HepG2 (cell line): ENCODE measurements at regions not wholly inside any gene's neighbourhood (a gene's known extent, or its start where the extent isn't known, plus 50 kb on each side); places are given as distances from the start of the nearest gene placed in this dataset.

Experiments
- ATAC-seq: fragments of 200-7000 bp; cut with Tn5 transposase; 3 replicates; pipeline ENCODE4 v1.9.1; 2020; ENCODE audit warnings: mild to moderate bottlenecking, moderate library complexity
- BruUV-seq: library from RNA; stranded (reverse); fragments of 400-500 nt; replicated peaks from 2 replicates; lab custom pipeline; 2021; lab: Mats Ljungman, UMichigan
- CTCF ChIA-PET: fragments of 300-600 bp; formaldehyde crosslinking; extraction: SDS; loops from one replicate; lab custom pipeline; 2021; ENCODE audit warnings: low total read pairs, inconsistent platforms, low intra/inter-chr PET ratio; lab: Yijun Ruan, JAX
- POLR2A ChIA-PET: fragments of 350-600 bp; sonication (Branson Sonifier 250); formaldehyde crosslinking; loops from one replicate; lab custom pipeline; 2020; ENCODE audit warnings: antibody characterized with exemption, inconsistent platforms; lab: Yijun Ruan, JAX
- DNase-seq: peaks from one replicate; pipeline ENCODE4 v3.0.0-alpha.2; 2015; ENCODE audit warnings: low spot score
- FAIRE-seq: peaks from 3 replicates; lab custom pipeline; 2011; peaks lifted over from hg19 to GRCh38; lab: Jason Lieb, UNC
- H2AFZ ChIP-seq: one replicate; pipeline ENCODE4 v1.6.1; 2011; ENCODE audit warnings: low read length, inconsistent platforms
- H3K27ac ChIP-seq: fragments of 300-600 bp; 3 replicates; pipeline ENCODE4 v1.8.0; 2011; ENCODE audit warnings: mixed run types, mild to moderate bottlenecking, mixed read lengths, low read length, inconsistent platforms; ENCODE audit not compliant: insufficient read depth; ENCODE audit errors: extremely low read length
- H3K27me3 ChIP-seq, 2 experiments: fragments of 200-600 bp in 1 of 2; 2 replicates in 1 of 2; 3 replicates in 1 of 2; pipeline versions ENCODE4 v1.6.0 to v1.8.0; 2011; ENCODE audit warnings: low read length in 2 of 2, mild to moderate bottlenecking in 2 of 2, moderate library complexity in 2 of 2, inconsistent platforms in 1 of 2; ENCODE audit not compliant: insufficient read depth in 2 of 2, control insufficient read depth in 1 of 2
- H3K36me3 ChIP-seq, 2 experiments: fragments of 200-600 bp in 1 of 2; replicated peaks in 1 of 2; 2 replicates in 1 of 2; 3 replicates in 1 of 2; pipeline versions ENCODE4 v1.5.1 to v1.8.0; 2011; ENCODE audit warnings: low read length in 2 of 2, inconsistent platforms in 1 of 2; ENCODE audit not compliant: insufficient read depth in 2 of 2, control insufficient read depth in 1 of 2
- H3K4me1 ChIP-seq: 2 replicates; pipeline ENCODE4 v1.5.1; 2012; ENCODE audit warnings: low read length, inconsistent platforms; ENCODE audit not compliant: insufficient read depth
- H3K4me2 ChIP-seq: 2 replicates; pipeline ENCODE4 v1.6.0; 2011; ENCODE audit warnings: low read depth, low read length, inconsistent platforms
- H3K4me3 ChIP-seq, 3 experiments: fragments of 200-600 bp in 1 of 3; sonication (generic), shearing (Covaris generic) in 1 of 3; replicated peaks in 1 of 3; 2 replicates each; pipeline ENCODE4 v1.5.1; 2011 to 2016; ENCODE audit warnings: low read length in 3 of 3, inconsistent platforms in 2 of 3, low read depth in 2 of 3, mild to moderate bottlenecking in 2 of 3, control low read depth in 1 of 3, mixed read lengths in 1 of 3; ENCODE audit not compliant: insufficient read depth in 1 of 3
- H3K79me2 ChIP-seq: one replicate; pipeline ENCODE4 v1.6.1; 2011; ENCODE audit warnings: low read length, inconsistent platforms; ENCODE audit not compliant: insufficient read depth
- H3K9ac ChIP-seq: 2 replicates; pipeline ENCODE4 v1.6.0; 2011; ENCODE audit warnings: mild to moderate bottlenecking, low read depth, low read length, inconsistent platforms; ENCODE audit not compliant: insufficient read depth
- H3K9me3 ChIP-seq: 2 replicates; pipeline ENCODE4 v1.5.1; 2012; ENCODE audit warnings: mild to moderate bottlenecking, low read length
- H4K20me1 ChIP-seq: 2 replicates; pipeline ENCODE4 v1.6.0; 2011; ENCODE audit warnings: inconsistent platforms, mild to moderate bottlenecking, low read length, moderate library complexity; ENCODE audit not compliant: insufficient read depth
- BORCS8-MEF2B ChIP-seq: sonication (generic); formaldehyde crosslinking; IDR thresholded peaks from 2 replicates; pipeline ENCODE4 v1.8.0; 2022; ENCODE audit warnings: mild to moderate bottlenecking, missing genetic modification reagents
- EED ChIP-seq: sonication (generic); formaldehyde crosslinking; IDR thresholded peaks from 2 replicates; pipeline ENCODE4 v1.5.0; 2020; ENCODE audit warnings: mild to moderate bottlenecking, missing genetic modification reagents
- KLF16 ChIP-seq, 2 experiments: sonication (generic) in 1 of 2; formaldehyde crosslinking in 1 of 2; IDR thresholded peaks; 2 replicates each; pipeline versions ENCODE4 v1.6.1 to v1.8.0; 2016 to 2023; ENCODE audit warnings: missing genetic modification reagents in 2 of 2, missing compliant biosample characterization in 1 of 2
- MYC ChIP-seq: sonication (generic); formaldehyde crosslinking; IDR thresholded peaks from 2 replicates; pipeline ENCODE4 v1.9.0; 2021; ENCODE audit warnings: missing genetic modification reagents, borderline replicate concordance
- PHB2 ChIP-seq: fragments of 450-650 bp; IDR thresholded peaks from 2 replicates; pipeline ENCODE4 v1.6.1; 2018; ENCODE audit not compliant: partially characterized antibody
- RAD21 ChIP-seq: fragments of 450-650 bp; formaldehyde crosslinking; IDR thresholded peaks from 2 replicates; pipeline ENCODE4 v1.5.0; 2020; ENCODE audit warnings: mild to moderate bottlenecking
- SATB2 ChIP-seq: sonication (generic); formaldehyde crosslinking; IDR thresholded peaks from 2 replicates; pipeline ENCODE4 v1.5.0; 2020; ENCODE audit warnings: missing genetic modification reagents
- SNRNP70 ChIP-seq: fragments of 200-400 bp; formaldehyde crosslinking; IDR thresholded peaks from 2 replicates; pipeline ENCODE4 v1.6.1; 2017; ENCODE audit warnings: mild to moderate bottlenecking, low read depth, low read length, moderate library complexity
- SUZ12 ChIP-seq: fragments of 150-350 bp; IDR thresholded peaks from 2 replicates; pipeline ENCODE4 v1.6.1; 2014; ENCODE audit warnings: low read depth, low read length
- SYNCRIP ChIP-seq: fragments of 200-400 bp; formaldehyde crosslinking; IDR thresholded peaks from 2 replicates; pipeline ENCODE4 v1.6.1; 2018; ENCODE audit warnings: mild to moderate bottlenecking, low read depth, low read length; ENCODE audit not compliant: insufficient read depth
- TEAD3 ChIP-seq: optimal IDR thresholded peaks from 2 replicates; pipeline ENCODE3; 2016; ENCODE audit warnings: borderline replicate concordance
- ZBTB3 ChIP-seq: sonication (generic); formaldehyde crosslinking; IDR thresholded peaks from 2 replicates; pipeline ENCODE4 v1.4.0; 2020; ENCODE audit warnings: low read depth, mild to moderate bottlenecking, moderate library complexity, missing genetic modification reagents, borderline replicate concordance
- ZKSCAN8 ChIP-seq: IDR thresholded peaks from 2 replicates; pipeline ENCODE4 v1.6.1; 2016; ENCODE audit warnings: borderline replicate concordance, missing genetic modification reagents, missing compliant biosample characterization
- ZNF546 ChIP-seq: sonication (generic); formaldehyde crosslinking; conservative IDR thresholded peaks from 2 replicates; pipeline ENCODE4 v1.8.1; 2023; ENCODE audit warnings: mild to moderate bottlenecking, missing genetic modification reagents
- ZNF598 ChIP-seq: sonication (generic); formaldehyde crosslinking; IDR thresholded peaks from 2 replicates; pipeline ENCODE4 v1.5.1; 2020; ENCODE audit warnings: mild to moderate bottlenecking, missing genetic modification reagents, borderline replicate concordance
- ZSCAN20 ChIP-seq: sonication (generic); formaldehyde crosslinking; IDR thresholded peaks from 2 replicates; pipeline ENCODE4 v1.4.0; 2020; ENCODE audit warnings: missing genetic modification reagents, mild to moderate bottlenecking, borderline replicate concordance
- WGBS: methylation state at CpG from one replicate; pipeline ENCODE4 v1.1.6; 2017; ENCODE audit warnings: low lambda C conversion rate; 5-methylcytosine and 5-hydroxymethylcytosine counted together
- in situ Hi-C: cut with HindIII; loops from 2 replicates; pipeline ENCODE4 v1.10.0; 2017; ENCODE audit warnings: low pct_unique_long_range_greater_than_20kb; ENCODE audit not compliant: extremely low pct_ligation_motif_present
- intact Hi-C: fragments of 100-400 bp; cut with micrococcal nuclease; formaldehyde crosslinking; loops from one replicate; pipeline ENCODE4 v1.10.0; 2022; ENCODE audit not compliant: unreplicated experiment
- TF ChIP-seq, protein P1 (sequence below): IDR thresholded peaks from 2 replicates; pipeline ENCODE4 v1.6.1; 2012; ENCODE audit warnings: low read depth, low read length, improper control_type of control experiment
- TF ChIP-seq, protein P2 (sequence below): IDR thresholded peaks from 2 replicates; pipeline ENCODE4 v1.6.1; 2016

DNA sequence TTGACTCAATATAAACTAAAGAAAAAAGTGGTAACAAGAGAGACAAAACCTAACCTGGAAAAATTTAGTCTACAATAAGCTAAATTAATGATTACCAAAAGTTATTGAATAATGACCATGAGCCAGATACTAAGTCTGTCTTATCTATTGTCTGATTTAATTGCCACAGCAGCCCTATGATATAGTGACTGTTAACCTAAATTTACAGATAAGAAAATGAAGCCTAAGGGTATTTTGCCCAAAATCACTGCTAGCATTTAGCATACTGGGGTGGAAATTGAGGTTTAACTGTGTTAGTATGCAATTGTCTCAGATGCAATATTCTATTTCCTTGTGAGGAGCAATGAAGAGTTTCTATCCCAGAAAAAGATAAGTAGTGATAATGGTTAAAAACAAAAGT, 361.0 kb upstream of the EYS start:
- TF ChIP-seq RAD21 (CRISPR knock-in tag) (no peak), MYC (no peak), ZNF598 (CRISPR knock-in tag) (no peak), ZSCAN20 (CRISPR knock-in tag) (no peak), SUZ12 (no peak), SNRNP70 (no peak), KLF16 (CRISPR knock-in tag; IDR thresholded peaks at IDR 0.05) (no peak), SATB2 (CRISPR knock-in tag) (no peak)
- TF ChIP-seq, protein P1, sequence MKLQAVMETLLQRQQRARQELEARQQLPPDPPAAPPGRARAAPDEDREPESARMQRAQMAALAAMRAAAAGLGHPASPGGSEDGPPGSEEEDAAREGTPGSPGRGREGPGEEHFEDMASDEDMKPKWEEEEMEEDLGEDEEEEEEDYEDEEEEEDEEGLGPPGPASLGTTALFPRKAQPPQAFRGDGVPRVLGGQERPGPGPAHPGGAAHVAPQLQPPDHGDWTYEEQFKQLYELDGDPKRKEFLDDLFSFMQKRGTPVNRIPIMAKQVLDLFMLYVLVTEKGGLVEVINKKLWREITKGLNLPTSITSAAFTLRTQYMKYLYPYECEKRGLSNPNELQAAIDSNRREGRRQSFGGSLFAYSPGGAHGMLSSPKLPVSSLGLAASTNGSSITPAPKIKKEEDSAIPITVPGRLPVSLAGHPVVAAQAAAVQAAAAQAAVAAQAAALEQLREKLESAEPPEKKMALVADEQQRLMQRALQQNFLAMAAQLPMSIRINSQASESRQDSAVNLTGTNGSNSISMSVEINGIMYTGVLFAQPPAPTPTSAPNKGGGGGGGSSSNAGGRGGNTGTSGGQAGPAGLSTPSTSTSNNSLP = no peak
- TF ChIP-seq, all 625 proteins: peak for 0
- in situ Hi-C loops = no loop called here
- Histone ChIP-seq H3K4me2 (no peak overlapping the region), H4K20me1 (no peaks in the 10 kb centered on the region), H3K4me1 (no peaks in the 10 kb centered on the region), H3K27me3 (no peaks in the 10 kb centered on the region), H3K9me3 (no peaks in the 10 kb centered on the region), H3K9ac (no peak overlapping the region), H2AFZ (no peak overlapping the region), H3K79me2 (no peaks in the 10 kb centered on the region), H3K27ac (no peak overlapping the region), H3K4me3 (no peak overlapping the region), H3K36me3 (no peaks in the 10 kb centered on the region)
- BruUV-seq = no TSS peak
- no peak for DNase-seq
- ChIA-PET POLR2A (no interaction called here), CTCF (no interaction called here)
- no peak for ATAC-seq
- no peak for FAIRE-seq
- intact Hi-C loops = no loop called here

DNA sequence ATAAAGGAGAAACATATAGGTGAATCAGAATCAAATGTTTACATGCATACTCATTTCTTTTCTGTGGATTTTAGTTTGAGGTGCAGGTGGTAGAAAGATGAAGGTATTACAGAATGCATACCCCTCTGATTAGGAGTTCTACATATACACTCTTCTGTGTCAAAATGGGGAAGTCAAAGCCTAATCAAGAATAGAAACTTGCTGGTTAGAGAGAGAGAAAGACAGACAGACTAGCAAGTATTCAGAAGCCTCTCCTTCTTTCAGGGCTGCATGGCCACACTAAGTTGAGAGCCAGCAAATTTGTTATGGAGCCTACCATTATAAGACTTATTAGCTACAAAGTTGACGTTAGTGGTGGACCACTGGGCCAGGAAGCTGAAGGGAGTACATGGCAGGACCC, 358.3 kb upstream of the EYS start:
- intact Hi-C loops (no loop called here), in situ Hi-C loops (no loop called here)
- Histone ChIP-seq H3K36me3 (no peaks in the 10 kb centered on the region), H3K4me3 (no peak overlapping the region), H3K27me3 (no peaks in the 10 kb centered on the region), H2AFZ (no peak overlapping the region)
- no peak for DNase-seq
- TF ChIP-seq EED = no peak
- no peak for TF ChIP-seq ZKSCAN8 (CRISPR knock-in tag)
- TF ChIP-seq SATB2 (CRISPR knock-in tag) = no peak
- TF ChIP-seq, protein P2, sequence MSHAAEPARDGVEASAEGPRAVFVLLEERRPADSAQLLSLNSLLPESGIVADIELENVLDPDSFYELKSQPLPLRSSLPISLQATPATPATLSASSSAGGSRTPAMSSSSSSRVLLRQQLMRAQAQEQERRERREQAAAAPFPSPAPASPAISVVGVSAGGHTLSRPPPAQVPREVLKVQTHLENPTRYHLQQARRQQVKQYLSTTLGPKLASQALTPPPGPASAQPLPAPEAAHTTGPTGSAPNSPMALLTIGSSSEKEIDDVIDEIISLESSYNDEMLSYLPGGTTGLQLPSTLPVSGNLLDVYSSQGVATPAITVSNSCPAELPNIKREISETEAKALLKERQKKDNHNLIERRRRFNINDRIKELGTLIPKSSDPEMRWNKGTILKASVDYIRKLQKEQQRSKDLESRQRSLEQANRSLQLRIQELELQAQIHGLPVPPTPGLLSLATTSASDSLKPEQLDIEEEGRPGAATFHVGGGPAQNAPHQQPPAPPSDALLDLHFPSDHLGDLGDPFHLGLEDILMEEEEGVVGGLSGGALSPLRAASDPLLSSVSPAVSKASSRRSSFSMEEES (CRISPR knock-in tag) = no peak
- TF ChIP-seq BORCS8-MEF2B (CRISPR knock-in tag) = no peak
- no peak for TF ChIP-seq SYNCRIP
- TF ChIP-seq ZNF546 (CRISPR knock-in tag) = no peak
- TF ChIP-seq PHB2 = no peak
- TF ChIP-seq ZBTB3 (CRISPR knock-in tag) = no peak
- TF ChIP-seq TEAD3 (CRISPR knock-in tag) = no peak
- TF ChIP-seq, all 625 proteins: peak for 0
- Histone ChIP-seq H4K20me1 (no peaks in the 10 kb centered on the region), H3K9me3 (no peaks in the 10 kb centered on the region), H3K79me2 (no peaks in the 10 kb centered on the region), H3K9ac (no peak overlapping the region), H3K4me2 (no peak overlapping the region), H3K4me1 (no peaks in the 10 kb centered on the region), H3K27ac (no peak overlapping the region)
- no TSS peak for BruUV-seq
- no peak for FAIRE-seq
- ChIA-PET CTCF (no interaction called here), POLR2A (no interaction called here)
- ATAC-seq = no peak
- WGBS = 0% methylated on average over 1 of the region's 1 CpG
